SKM-1 (cell line): ENCODE measurements at regions not wholly inside any gene's neighbourhood (a gene's known extent, or its start where the extent isn't known, plus 50 kb on each side); places are given as distances from the start of the nearest gene placed in this dataset.

Source experiments
- DNase-seq: peaks from one replicate; lab custom pipeline; 2025; ENCODE audit not compliant: unreplicated experiment; lab: John Stamatoyannopoulos, UW

DNA sequence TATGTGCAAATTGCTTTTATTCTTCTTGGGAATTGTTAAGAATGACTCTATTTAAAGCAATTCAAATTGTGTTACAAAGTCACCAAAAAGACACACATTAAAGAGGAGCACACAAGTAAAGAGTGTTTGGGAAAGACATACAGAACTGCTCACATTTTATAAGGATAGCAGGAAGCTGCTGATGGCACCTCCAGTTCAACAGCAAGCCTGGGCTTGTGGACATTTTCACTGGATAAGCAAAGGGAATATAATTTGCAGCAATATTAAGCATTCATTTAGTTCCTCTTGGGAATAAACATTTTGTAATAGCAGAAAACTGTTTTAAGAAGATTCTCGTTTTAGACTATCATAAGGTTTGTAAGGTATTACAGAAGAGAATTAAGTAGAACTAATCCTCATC, 1271.9 kb downstream of the ZPLD1 start:
- DNase-seq: no peak

DNA sequence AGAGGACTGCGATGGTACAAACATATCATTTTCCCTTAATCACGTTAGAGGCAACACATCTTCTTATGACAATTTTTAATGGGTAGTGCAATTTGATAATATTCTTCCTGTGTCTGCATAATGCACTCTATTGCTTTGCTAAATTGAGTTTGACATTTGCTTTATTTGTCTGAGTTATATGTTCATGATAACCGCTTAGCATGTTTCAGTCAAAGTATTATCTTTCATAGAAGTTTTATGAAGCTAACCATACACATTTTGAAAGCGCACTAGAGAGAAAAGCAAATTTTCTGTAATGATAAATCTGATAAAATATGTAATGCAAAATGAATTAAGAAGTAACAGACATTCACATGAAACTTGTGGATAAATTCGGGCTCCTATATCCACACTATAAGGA, 1276.9 kb downstream of the ZPLD1 start:
- DNase-seq: no peak

DNA sequence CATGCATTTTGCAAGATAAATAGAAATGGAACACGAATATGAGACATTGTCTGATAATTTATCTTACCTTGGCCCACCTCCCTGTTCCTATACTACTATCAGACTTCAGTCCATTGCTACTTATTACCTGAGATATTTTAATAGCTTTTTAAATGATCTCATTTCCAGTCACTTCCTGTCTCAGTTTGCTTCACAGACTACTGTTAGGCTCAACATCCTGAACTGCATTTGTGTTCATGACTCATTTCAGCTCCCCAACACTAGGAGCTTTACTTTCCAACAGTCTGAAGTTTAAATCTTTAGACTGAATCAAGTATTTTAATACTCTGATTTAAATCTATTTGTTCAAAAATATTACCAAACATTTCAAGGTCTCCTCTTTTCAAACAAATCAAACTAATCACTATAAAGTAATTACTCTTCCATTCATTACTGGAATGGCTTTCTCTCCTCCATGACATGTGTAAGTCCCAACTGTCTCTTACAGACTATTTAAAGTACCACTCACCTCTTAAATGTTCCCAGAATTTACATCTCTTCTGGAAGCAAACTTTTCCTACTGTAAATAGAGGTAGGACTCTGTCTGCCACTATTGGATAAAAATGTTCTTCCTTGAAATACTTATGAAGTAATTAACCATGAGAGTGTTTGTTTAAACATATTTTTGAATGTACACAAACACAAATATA, 1277.6 kb downstream of the ZPLD1 start:
- DNase-seq: no peak

DNA sequence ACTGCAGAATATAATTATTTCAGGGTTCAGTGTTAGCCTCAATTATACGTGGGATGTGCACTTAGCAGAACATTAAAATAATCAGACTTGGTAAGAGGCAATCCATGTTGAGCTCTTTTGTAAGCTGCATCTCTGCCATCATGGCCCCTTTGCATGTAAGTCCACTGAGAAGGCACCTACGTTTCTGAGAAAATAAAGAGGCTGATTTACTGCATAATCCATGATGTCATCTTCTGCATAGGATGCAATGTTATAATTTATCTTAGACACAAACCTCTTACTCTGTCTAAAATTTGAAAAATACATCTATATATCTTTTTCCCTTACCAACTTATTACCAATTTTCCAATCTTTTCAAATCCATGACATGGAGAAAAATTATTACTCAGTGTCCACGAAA, 1294.7 kb downstream of the ZPLD1 start:
- DNase-seq: no peak

DNA sequence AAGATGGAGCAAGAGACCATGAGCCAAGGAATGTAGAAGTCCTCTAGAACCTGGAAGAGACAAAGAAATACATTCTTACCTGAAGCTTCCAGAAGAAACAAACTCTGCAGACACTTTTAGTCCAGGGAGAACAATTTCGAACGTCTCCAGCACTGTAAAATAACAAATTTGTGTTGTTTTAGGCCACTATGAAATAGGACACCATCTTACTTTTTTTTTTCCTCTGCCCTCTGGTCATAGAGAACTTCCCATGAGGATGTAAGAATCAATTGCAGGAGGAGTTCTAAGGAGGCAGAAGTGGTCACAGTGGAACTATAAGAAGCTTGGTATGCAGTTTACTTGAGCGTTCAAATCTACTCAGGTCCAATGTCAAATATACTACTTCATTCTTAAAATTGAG, 1295.9 kb downstream of the ZPLD1 start:
- no peak for DNase-seq

DNA sequence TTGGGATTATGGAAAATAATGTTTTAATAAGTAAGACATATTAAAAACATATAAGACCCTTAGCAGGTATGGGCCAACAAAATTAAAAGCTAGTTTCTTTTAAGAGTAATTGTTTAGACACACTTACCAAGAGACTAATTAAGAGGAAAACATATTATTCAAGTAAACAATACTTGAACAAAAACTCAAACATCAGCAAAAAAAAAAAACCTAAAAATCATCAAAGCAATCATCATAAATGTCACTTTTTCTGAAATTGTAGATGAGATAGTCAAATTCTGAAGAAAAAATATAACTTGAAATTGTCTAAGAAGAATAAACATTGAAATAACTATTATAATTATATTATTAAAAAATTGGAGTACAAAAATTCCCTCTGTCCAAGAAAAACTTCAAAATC, 1318.2 kb downstream of the ZPLD1 start:
- DNase-seq: no peak

DNA sequence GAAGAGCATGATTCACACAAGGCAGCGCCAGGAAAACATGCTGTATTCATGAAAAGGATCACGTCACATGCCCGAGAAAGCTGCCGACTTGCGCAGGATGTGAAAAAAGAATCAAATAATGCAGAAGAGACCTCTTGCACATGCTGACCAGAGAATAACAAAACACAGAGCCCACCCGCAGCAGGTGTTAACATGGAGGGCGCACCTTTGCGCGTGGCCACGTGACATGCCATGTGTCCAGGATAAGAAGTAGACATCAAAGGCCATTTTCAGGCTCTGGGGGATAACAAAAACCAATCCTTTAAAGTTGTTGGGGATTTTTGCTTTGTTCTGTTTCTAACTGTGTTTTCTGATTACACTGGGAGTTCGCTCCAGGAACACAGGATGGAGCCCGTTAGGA, 1332.8 kb downstream of the ZPLD1 start:
- DNase-seq: no peak

DNA sequence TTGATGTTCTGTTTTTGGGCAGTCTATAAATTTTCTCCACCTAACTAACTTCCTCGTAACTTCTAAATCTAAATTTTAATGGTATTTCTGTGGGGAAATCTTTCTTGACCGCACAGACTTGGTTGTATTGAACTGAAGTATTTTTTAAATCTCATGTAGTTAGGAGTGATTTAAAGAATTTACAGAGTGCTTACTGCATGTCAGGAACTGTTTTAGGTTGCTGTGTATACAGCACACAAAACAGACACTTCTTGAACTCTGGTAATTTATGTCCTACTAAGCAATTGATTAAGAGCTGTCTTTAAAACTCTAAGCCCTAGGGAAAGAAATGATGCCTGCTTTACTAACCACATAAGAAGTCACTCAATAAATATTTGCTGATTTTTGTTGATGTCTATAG, 1350.2 kb downstream of the ZPLD1 start:
- no peak for DNase-seq

DNA sequence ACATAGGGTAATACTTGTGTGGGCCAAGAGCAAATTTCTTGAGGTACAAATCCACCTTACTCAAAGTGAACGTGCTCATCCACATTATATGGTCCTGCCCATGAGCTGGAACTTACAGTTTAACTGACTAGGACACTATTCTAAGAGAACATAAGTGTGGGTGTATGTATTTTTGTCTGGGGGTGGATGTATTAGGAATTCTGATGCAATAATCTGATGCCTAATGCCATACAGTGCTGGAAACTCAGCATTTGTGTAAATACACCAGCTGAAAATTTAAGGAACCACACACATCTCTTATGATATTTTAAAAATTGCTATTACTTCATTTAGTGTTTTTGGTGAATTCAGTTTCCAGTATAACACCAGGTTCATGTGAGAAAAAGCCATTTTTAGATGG, 1350.7 kb downstream of the ZPLD1 start:
- no peak for DNase-seq

DNA sequence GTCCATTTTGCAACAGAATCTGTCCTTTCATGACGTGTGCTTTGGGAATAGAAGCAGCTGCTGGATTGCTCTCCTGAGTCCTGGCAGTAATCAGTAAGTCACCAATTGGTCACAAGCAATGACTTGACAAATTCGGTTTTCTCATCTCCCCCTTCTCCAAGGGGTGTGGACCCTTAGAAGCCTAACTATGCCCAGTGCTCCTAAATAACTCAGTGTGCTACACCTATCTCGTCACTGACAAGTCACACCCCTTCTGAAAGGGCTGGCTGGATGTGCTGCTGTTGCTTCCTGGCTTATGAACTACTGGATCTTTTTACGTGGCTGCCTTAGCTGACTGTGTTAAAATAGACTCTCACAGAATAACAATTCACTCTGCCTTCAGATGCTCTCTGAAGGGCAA, 1351.5 kb downstream of the ZPLD1 start:
- no peak for DNase-seq

DNA sequence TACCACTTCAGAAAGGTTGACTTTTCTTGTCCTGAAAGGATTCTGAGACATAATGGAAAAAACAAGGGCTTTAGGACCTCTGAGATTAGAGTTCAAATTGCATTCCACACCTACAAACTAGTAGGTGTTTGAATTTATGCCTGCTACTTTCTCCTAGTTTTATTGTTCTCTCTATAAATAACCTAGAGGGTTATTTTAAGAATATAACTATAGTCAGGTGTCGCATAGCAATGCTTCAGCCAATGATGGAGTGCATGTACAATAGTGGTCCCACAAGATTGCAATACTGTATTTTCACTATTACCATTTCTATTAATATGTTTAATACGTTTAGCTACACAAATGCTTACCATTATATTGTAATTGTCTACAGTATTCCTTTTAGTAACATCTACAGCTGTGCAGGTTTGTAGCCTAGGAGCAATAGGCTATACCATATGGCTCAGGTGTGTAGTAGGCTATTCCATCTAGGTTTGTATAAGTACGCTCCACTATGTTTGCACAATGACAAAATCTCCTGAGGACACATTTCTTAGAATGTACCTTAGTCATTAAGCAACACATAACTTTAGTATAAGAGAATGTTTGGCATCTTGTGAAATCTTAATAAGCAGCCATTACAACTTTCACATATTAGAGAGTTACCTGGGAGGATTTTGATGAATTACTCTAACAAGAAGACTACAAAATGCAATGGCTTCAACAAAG, 1352.5 kb downstream of the ZPLD1 start:
- no peak for DNase-seq

DNA sequence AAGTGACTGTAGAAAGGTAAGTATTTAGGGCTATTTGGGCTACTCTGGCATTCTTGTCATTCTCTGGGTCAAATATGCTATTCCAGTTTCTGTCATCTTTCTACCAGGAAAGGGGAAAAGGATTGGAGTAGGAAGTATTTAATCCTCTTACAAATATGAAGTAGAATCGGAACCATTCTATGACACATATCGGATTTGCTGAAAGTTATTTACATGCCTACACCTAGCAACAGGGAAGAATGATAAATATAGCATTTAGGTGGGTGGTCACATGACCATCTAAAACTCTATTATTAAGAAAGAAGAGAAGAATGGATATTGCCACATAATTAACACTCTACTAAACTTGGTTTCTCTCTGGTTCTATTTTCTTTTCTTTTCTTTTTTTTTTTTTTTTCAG, 1353.1 kb downstream of the ZPLD1 start:
- DNase-seq: no peak

DNA sequence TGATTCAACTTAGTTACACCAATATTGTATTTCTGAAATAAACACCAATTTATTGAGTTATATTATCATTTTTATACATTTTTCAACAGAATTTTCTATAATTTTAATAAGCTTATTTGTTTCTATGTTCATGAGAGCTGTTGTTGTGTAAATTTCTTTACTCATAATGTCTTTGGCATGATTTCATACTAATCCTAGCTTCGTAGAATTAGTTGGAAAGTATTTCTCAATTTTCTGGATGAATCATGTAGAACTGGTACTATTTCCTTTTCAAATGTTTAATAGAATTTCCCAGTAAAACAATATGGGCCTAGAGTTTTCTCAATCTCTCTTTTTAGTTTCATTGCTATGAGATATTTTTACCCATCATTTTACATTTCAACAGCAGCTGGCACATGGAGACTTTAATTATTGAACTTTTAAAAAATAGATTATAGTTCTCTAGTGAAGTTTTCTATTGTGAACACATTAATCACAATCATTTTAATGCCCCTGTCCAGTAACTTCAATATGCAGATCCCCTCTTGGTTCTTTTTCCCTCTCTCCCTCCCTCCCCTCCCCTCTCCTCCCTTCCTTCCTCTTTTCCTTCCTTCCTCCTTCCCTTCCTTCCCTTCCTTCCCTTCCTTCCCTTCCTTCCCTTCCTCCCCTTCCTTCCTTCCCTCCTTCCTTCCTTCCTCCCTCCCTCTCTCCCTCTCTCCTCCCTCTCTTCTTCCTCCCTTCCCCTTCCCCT, 1357.1 kb downstream of the ZPLD1 start:
- no peak for DNase-seq

DNA sequence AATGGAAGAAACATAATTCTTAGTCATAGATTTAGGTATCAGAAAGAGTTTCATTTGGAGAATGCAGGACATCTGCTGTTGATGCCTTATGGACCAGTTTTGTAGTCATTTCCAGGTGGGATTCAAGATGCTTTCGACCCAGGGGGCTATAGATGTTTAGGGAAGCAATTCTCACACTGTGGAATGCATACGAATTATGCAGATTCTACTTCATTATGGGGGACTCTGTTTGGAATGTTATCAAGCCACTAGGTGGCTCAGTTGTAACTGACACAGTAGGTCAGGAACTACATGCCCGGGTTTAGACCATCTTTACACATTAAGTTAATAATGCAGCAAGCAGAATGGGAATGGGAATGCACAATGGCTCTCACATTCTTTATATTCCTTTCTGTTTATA, 1359.8 kb downstream of the ZPLD1 start:
- no peak for DNase-seq

DNA sequence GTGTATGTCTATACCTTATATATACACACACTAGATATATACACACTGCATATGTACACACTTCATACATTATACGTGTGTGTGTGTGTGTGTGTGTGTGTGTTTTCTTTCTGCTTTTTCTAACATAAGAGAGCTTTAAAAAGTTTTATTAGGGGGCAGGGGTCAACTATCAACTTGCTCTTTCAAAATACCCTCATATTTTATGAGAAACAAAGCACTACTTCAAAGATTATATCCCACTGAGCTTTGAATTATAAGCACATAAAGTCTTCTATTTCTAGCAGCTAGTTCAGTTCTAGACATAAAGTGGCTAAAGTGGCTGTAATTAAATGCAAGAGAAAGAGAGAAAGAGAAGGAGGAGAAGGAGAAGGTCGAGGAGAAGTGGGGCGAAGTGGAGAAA, 1361.3 kb downstream of the ZPLD1 start:
- no peak for DNase-seq

DNA sequence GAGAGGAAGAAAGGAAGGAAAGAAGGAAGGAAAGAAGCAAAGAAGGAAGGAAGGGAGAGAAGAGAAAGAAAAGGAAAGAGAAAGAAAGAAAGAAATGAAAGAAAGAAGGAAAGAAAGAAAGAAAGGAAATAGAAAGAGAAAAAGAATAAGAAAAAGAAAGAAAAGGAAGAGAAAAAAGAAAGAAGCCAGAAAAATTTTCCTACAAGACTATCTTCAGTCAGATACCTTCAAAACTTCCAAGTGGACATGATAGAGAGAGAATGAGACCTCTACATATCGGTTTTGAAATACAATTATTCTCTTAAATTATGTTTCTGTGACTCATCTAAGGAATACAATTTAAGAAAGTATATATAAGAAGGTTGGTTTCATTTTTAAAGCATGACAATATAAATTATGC, 1369.0 kb downstream of the ZPLD1 start:
- DNase-seq: no peak

DNA sequence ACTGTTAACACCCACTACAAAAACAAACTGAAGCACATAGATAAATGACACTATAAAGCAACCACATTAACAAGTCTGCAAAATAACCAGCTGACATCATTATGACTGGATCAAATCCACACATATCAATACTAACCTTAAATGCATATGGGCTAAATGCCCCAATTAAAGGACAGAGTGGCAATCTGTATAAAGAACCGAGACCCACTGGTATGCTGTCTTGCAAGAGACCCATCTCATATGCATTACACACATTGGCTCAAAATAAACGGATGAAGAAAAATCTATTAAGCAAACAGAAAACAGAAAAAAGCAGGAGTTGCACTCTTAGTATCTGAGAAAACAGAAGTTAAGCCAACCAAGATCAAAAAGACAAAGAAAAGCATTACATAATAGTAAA, 1375.4 kb downstream of the ZPLD1 start:
- no peak for DNase-seq

DNA sequence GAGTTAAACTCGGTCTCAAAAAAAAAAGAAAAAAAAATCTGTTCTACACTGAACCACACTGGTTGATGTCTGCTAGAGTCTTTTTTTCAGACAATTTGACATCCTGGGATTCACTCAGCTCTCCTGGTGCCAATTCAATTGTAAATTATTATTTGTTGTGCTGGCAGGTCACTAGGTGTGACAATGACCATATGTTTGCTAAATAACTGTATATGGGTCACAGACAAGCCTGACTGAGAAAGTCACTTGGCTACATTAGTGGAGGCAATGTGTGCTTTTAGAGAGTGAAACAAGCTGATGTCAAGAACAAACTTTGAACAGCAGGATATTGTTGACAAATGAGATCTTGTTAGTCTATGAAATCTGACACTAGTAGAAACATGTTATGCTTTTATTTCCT, 1379.1 kb downstream of the ZPLD1 start:
- no peak for DNase-seq

DNA sequence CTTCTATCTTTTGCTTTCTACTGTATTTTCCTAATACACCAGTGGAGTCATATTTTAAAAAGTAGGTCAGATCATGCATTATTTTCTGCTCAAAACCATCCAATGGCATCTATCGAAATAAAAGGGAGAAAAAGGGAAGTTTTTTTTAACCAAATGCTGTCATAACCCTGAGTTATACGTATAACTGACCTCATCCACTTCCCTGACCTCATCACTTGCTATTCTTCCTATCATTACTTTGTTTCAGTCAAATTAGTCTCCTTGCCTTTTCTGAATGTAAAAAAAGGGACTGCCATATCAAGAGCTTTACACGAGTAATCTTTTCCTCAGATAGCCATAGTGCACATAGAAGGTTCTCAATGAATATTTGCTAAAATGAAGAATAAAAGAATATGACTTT, 1383.6 kb downstream of the ZPLD1 start:
- DNase-seq: no peak

DNA sequence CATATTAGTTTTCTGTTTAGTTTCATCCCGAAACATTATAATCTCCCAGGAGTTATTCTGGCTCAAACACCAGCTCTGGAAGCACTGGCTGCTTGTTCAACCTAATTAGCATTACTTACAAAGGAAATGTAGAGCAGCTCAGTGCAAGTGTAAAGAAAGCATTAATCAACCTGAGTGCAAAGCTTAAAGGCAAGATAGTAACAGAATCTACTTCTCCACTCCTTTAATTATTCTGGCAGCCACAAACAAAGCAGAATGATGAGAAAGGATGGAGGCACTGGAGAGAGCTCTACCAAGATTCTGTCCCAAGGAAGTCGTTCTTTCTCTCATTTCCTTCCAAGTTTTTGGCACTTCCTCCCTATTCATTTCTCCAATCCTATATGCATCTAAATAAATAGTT, 1384.0 kb downstream of the ZPLD1 start:
- no peak for DNase-seq

DNA sequence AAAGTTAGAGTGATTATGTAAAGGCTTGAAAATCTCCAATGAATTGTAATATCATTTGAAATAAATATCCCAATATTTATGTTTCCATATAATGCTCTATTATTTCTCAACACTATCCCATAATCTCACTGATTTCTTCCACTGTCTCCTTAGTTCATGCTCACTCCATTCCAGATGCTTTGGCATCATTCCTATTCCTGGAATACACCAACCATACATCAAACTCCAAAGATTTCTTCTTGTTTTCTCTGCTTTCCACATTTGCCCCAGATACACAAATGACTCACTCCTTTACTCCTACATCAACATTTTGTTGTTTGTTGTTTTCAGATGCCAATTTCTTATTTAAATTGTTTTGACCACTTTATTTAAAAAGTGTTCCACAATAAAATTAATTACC, 1390.8 kb downstream of the ZPLD1 start:
- no peak for DNase-seq

DNA sequence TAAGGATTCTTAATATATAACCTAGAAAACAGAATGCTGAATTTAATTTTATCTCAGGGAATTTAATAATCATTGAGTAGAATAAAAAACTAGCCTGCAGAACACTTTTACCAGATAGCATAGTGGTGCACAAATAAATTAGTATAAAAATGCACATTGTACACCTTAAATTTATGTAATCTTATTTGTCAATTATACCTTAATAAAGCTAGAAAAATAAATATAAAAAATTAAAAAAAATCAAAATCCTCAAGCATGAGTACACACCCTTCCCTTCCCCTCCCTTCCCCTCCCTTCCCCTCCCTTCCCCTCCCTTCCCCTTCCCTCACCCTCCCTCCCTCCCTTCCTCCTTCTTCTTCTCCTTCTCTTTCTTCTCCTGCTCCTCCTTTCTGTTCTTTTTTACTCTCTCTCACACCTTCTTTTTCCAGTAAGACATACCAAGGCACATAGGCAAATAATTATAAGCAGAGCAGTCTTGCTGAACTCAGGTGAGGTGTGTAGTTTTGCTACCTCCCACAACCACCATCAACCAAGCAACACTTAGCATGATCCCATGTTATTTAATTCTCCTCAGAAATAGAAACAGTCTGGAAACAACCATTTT, 1395.0 kb downstream of the ZPLD1 start:
- DNase-seq: no peak
